IPS DF 6.9 (cell line): ENCODE measurements at regions not wholly inside any gene's neighbourhood (a gene's known extent, or its start where the extent isn't known, plus 50 kb on each side); places are given as distances from the start of the nearest gene placed in this dataset.

Experiments used
- DNase-seq: peaks from one replicate; pipeline ENCODE4 v3.0.0-alpha.2; 2013; ENCODE audit warnings: low read depth, low spot score
- H3K27ac ChIP-seq: one replicate; pipeline ENCODE4 v1.5.1; 2013; ENCODE audit warnings: low read length, control low read depth
- H3K27me3 ChIP-seq: 2 replicates; pipeline ENCODE4 v1.6.1; 2013; ENCODE audit warnings: mild to moderate bottlenecking, low read length; ENCODE audit not compliant: control insufficient read depth, insufficient read depth
- H3K36me3 ChIP-seq: 2 replicates; pipeline ENCODE4 v1.6.1; 2013; ENCODE audit warnings: low read length; ENCODE audit not compliant: control insufficient read depth, insufficient read depth
- H3K4me1 ChIP-seq: 2 replicates; pipeline ENCODE4 v1.6.1; 2013; ENCODE audit warnings: low read length; ENCODE audit not compliant: control insufficient read depth, insufficient read depth
- H3K4me3 ChIP-seq: 2 replicates; pipeline ENCODE4 v1.5.1; 2013; ENCODE audit warnings: mild to moderate bottlenecking, low read length
- H3K9me3 ChIP-seq: 2 replicates; pipeline ENCODE4 v1.6.1; 2013; ENCODE audit warnings: low read length, inconsistent platforms; ENCODE audit not compliant: control insufficient read depth, insufficient read depth
- WGBS: extraction: QIAGEN DNeasy Blood & Tissue Kit; methylation state at CpG from one replicate; pipeline ENCODE4 v1.1.7; 2013; ENCODE audit warnings: mixed read lengths, missing lambda C conversion rate; ENCODE audit not compliant: insufficient read length, insufficient coverage; 5-methylcytosine and 5-hydroxymethylcytosine counted together

DNA sequence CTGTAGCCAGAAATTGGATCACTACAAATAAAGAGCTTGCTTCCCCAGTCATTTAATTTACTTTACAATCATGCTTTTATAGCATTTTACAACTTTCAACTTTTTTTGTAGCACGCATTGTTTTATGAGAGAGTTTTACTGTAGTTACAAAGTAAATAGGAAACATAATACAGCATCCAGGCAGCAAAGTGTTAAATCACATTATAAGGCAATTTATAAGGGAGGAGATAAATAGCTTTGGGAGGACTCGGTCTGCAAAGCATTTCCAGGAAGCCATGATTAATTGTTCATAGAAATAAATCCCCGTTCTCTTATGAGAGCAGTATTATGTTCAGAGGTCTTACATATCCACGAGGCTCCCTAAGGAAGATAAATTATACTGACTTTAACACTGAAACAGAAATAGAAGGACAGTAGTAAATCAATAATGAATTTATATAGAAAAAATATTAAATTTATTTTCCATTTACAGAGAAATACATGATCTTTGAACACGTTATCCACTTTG is 792.6 kb upstream of the RAG2 start:
- no peak for DNase-seq
- Histone ChIP-seq H3K27me3 (no peaks in the 10 kb centered on the region; the same call in 1 of the 2 replicates), H3K4me3 (no peak overlapping the region), H3K27ac (no peak overlapping the region), H3K4me1 (no peaks in the 10 kb centered on the region), H3K36me3 (no peaks in the 10 kb centered on the region), H3K9me3 (no peaks in the 10 kb centered on the region; the same call in 1 of the 2 replicates)
- WGBS: no CpG with 5 or more reads among the region's 5 CpGs

DNA sequence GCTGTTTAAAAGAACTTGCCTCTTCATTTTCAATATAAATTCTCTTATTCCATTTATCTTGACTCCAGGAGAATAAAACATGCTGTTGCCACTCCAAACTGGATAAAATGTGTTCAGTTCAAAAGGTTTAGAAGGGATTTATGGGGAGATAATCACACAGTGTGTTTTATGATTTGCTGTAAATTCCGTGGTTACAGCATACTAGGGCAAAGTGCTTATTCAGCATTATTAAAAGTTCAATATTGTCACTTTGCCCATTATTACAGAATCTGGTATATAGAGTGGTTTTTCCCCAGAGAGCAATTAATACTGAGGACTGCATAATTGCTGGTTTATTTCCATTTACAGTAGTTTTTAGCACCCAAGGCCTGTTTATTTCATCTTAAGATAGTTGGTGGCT is 780.9 kb upstream of the RAG2 start:
- Histone ChIP-seq H3K4me3 (no peak overlapping the region), H3K4me1 (no peaks in the 10 kb centered on the region)
- no CpG with 5 or more reads among the region's 1 CpG for WGBS

DNA sequence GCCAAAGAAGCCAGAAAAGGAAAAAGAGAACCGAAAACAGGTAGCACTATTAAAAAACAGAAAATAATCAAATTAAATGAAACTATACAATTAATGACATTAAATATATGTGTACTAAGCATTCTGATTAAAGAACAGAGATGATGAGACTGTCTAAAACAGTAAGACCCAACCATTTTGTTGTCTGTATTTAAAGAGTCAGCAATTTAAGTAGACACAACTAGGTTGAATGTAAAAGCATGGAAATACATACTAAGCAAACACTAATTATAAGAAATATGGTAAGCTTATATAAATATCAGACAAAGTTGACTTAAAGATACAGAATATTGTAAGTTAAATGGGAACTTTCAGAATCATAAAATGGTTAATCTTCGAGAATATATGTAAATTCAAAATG is 774.6 kb upstream of the RAG2 start:
- Histone ChIP-seq H3K27ac (no peak overlapping the region), H3K4me1 (no peaks in the 10 kb centered on the region), H3K27me3 (no peaks in the 10 kb centered on the region), H3K4me3 (no peak overlapping the region), H3K9me3 (no peaks in the 10 kb centered on the region), H3K36me3 (no peaks in the 10 kb centered on the region)
- no CpG with 5 or more reads among the region's 2 CpGs for WGBS
- DNase-seq: no peak

More for the DNA sequence above, 780.9 kb upstream of the RAG2 start:
- no peak for DNase-seq
- H3K27ac ChIP-seq: no peak overlapping the region
- no peaks in the 10 kb centered on the region for H3K27me3 ChIP-seq
- H3K9me3 ChIP-seq: no peaks in the 10 kb centered on the region
- H3K36me3 ChIP-seq: no peaks in the 10 kb centered on the region

DNA sequence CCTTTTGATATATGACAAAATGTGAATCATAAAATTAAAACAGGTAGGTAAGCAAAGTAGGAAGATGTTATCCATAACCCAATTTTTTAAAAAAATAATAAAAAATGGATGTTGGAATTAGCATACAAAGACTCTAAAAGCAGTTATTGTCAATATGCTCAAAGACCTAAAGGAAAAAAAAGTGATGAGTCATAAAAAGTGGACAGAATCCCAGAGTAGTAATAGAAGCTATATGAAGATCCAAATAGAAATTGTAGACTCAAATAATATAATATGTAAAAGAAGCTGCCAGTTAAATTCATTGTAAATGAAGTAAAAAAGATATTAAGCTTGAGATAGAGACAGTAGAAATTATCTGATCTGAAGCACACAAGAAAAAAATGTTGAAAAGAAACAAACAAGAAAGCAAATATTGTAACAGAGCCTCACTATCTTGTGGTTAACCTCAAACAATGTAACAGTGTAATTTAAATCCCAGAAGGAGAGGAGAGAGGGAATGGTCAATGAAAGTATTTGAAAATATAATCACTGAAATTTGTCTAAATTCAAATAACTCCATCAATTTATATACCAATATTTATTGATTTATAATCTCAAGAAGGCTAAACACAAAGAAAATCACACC is 773.4 kb upstream of the RAG2 start:
- H3K4me1 ChIP-seq: no peaks in the 10 kb centered on the region
- no peak overlapping the region for H3K4me3 ChIP-seq
- DNase-seq: no peak
- no peak overlapping the region for H3K27ac ChIP-seq
- no peaks in the 10 kb centered on the region for H3K9me3 ChIP-seq
- no peaks in the 10 kb centered on the region for H3K36me3 ChIP-seq
- no peaks in the 10 kb centered on the region for H3K27me3 ChIP-seq

DNA sequence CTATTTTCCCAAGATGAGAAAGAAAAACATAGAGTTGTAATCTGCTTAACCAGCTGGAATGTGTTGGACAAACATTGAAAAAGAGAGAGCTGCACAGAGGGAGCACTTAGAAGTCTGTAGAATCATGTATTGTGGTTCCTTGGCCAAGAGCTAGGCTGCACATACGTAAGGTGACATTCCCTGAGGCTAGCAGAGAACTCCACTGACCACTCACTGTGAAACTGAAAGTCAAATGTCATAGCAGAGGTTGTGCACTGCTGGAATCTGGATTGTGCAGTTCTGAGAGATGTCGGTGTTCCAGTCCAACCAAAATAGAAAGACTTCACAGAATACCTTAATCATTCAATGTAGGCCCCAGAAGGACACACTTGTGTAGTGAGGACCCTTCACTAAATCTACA is 772.8 kb upstream of the RAG2 start:
- Histone ChIP-seq H3K4me3 (no peak overlapping the region), H3K27me3 (no peaks in the 10 kb centered on the region), H3K4me1 (no peaks in the 10 kb centered on the region), H3K27ac (no peak overlapping the region), H3K9me3 (no peaks in the 10 kb centered on the region), H3K36me3 (no peaks in the 10 kb centered on the region)
- DNase-seq: no peak
- no CpG with 5 or more reads among the region's 2 CpGs for WGBS

DNA sequence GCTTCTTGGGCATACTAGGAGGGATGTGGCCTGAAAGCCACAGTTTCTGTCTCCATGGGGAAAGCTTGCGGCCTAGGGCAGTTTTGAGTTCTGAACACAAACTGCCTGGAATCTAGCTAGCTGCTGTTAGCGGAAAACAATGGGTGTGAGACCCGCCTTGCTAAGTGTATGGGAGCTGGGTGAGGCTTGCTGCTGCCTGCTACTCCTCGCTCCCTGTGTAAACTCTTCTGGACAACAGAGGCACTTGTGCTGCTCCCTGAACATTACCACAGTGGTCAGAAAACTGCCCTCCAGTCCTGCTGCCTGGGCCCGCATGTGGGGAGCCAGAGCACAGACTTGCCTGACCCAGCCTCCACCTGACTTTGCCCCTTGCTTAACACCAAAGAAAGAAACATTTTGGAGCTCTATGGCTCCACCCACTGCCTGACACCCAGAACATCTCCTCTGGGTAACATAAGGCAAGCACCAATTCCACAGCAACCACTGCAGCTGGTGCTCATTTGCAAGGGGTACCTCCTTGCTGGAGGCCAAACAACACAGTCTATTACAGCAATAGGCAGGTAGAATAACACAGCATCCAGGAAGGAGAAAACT is 766.3 kb upstream of the RAG2 start:
- no peak for DNase-seq
- no peaks in the 10 kb centered on the region for H3K9me3 ChIP-seq
- no peak overlapping the region for H3K27ac ChIP-seq
- H3K27me3 ChIP-seq: no peaks in the 10 kb centered on the region
- no peaks in the 10 kb centered on the region for H3K4me1 ChIP-seq
- no CpG with 5 or more reads among the region's 5 CpGs for WGBS
- no peak overlapping the region for H3K4me3 ChIP-seq
- H3K36me3 ChIP-seq: no peaks in the 10 kb centered on the region

DNA sequence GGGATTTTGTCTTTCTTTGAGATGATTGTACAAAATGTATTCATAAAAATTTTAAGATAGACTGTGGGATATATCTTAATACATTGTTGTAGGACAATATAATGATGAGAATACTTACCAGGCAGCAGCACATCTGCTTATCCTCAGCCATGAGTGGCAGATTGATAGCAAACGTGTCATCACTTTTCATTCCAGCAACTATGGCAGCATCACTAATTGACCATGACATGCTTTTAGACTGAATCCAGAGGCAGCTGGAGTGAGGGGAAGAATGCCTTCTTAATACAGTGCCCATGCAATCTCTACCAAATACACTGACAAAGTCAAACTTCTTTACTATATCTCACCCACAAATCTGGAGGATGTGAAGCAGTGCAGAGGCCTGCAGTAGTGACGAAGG is 755.2 kb upstream of the RAG2 start:
- no peak overlapping the region for H3K27ac ChIP-seq
- no peak overlapping the region for H3K4me3 ChIP-seq
- DNase-seq: no peak
- no peaks in the 10 kb centered on the region for H3K27me3 ChIP-seq
- H3K4me1 ChIP-seq: no peaks in the 10 kb centered on the region
- H3K9me3 ChIP-seq: no peaks in the 10 kb centered on the region
- no peaks in the 10 kb centered on the region for H3K36me3 ChIP-seq
- WGBS: no CpG with 5 or more reads among the region's 2 CpGs

DNA sequence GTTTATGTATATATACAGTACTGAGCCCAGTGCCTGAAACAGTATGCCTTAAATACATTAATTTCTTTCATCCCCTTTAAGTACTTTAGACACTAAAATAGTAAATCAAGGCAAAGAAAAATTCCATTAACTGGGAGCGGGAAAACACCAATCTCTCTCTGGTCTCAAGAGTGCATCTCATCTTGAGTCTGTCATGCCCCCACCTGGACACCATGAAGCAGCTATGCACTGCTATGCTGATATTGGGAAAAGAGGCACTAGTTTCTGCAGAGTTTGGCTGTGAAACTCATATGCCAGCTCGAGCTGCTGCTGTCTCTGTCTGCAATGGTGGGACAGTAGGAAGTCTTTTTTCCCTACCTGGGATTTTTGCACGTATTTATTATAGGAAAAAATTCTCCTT is 754.4 kb upstream of the RAG2 start:
- no peak overlapping the region for H3K4me3 ChIP-seq
- no peak for DNase-seq
- WGBS: no CpG with 5 or more reads among the region's 3 CpGs

DNA sequence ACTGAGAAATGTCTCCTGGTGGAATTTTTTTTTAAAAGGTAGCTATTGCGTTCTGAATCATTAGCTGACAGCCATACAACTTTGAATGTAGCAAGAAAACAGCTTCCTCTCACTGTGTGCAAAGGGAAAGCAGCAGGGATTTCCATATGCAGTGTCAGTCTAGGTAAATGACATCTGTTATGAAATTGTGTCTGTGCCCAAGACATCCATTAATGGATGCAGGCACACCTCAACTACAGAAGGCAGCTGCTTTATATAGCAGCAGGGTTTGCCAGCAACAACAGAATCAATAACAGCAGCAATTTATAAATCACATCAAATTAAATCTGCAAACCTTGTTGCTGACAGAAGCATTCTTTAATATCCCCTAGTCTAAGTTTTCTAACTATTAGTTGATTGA is 745.3 kb upstream of the RAG2 start:
- Histone ChIP-seq H3K36me3 (no peaks in the 10 kb centered on the region), H3K27me3 (no peaks in the 10 kb centered on the region), H3K27ac (no peak overlapping the region), H3K9me3 (no peaks in the 10 kb centered on the region), H3K4me1 (no peaks in the 10 kb centered on the region), H3K4me3 (no peak overlapping the region)
- DNase-seq: no peak
- no CpG with 5 or more reads among the region's 1 CpG for whole genome bisulfite sequencing

More for the DNA sequence above, 754.4 kb upstream of the RAG2 start:
- Histone ChIP-seq H3K36me3 (no peaks in the 10 kb centered on the region), H3K4me1 (no peaks in the 10 kb centered on the region), H3K27ac (no peak overlapping the region), H3K27me3 (no peaks in the 10 kb centered on the region), H3K9me3 (no peaks in the 10 kb centered on the region)

DNA sequence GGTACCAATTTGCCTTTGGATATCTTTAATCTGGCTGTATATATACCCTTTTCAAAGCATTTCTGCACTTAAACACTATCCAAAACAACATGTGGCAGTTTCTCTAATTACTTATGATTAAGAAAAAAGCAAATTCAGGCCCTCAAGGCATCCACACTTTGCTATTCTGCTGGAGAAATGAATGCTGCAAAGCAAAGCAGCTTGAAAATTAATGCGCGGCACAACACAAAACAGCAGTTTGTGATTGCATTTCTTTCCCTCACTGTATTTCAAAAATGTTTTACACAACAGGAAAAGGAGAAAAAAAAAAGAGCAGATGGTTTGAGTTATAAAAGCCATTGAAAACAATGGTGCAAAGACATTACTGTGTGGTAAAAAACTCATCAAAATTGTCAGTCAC is 738.4 kb upstream of the RAG2 start:
- Histone ChIP-seq H3K4me1 (no peaks in the 10 kb centered on the region), H3K27ac (no peak overlapping the region), H3K36me3 (no peaks in the 10 kb centered on the region), H3K27me3 (no peaks in the 10 kb centered on the region), H3K9me3 (no peaks in the 10 kb centered on the region), H3K4me3 (no peak overlapping the region)
- no peak for DNase-seq
- WGBS: no CpG with 5 or more reads among the region's 2 CpGs

DNA sequence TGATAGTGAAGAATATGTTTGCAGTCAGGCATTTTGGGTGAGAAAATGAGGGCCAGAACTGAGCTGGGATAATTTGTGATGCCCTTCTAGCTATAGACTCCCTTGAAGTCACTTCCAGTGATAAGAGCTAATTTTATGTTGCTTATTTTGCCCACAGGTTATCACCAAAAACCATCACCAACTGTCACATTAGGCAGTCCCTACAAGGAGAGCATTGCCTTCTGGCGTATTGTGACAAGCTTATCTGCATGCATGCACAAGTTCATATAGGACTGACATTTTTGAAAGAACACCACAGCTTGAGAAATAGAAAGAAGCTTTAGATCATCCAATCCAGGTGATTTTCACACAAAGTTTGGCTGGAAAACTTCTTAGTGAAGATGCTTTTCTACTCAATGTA is 735.3 kb upstream of the RAG2 start:
- H3K27me3 ChIP-seq: no peaks in the 10 kb centered on the region
- H3K9me3 ChIP-seq: no peaks in the 10 kb centered on the region
- H3K4me1 ChIP-seq: no peaks in the 10 kb centered on the region
- no peak overlapping the region for H3K27ac ChIP-seq
- no peak overlapping the region for H3K4me3 ChIP-seq
- no CpG with 5 or more reads among the region's 1 CpG for WGBS
- DNase-seq: no peak
- no peaks in the 10 kb centered on the region for H3K36me3 ChIP-seq
